Memory B cell (primary cell): ENCODE measurements at regions not wholly inside any gene's neighbourhood (a gene's known extent, or its start where the extent isn't known, plus 50 kb on each side); places are given as distances from the start of the nearest gene placed in this dataset.

ENCODE experiments used
- ATAC-seq: fragments of 150-1000 bp; cut with Tn5 transposase; 2 replicates; pipeline ENCODE4 v1.10.0; 2021; ENCODE audit warnings: low read depth, mild to moderate bottlenecking, moderate library complexity
- DNase-seq, 2 donors: peaks; one replicate each; pipeline ENCODE4 v3.0.0; 2022; ENCODE audit warnings: low spot score in 2 of 2
- H3K27ac Mint-ChIP-seq: one replicate; pipeline ENCODE4 v1.8.0; 2022; ENCODE audit warnings: mild to moderate bottlenecking, moderate library complexity, mixed read lengths
- H3K27me3 Mint-ChIP-seq: one replicate; pipeline ENCODE4 v1.8.0; 2022; ENCODE audit warnings: mixed read lengths
- H3K36me3 Mint-ChIP-seq: one replicate; pipeline ENCODE4 v1.8.0; 2022; ENCODE audit warnings: mild to moderate bottlenecking, mixed read lengths
- H3K4me1 Mint-ChIP-seq: one replicate; pipeline ENCODE4 v1.8.0; 2022; ENCODE audit warnings: mixed read lengths
- H3K4me3 Mint-ChIP-seq: one replicate; pipeline ENCODE4 v1.8.0; 2022; ENCODE audit warnings: mild to moderate bottlenecking, moderate library complexity, mixed read lengths
- H3K9me3 Mint-ChIP-seq: one replicate; pipeline ENCODE4 v1.8.0; 2022; ENCODE audit warnings: mixed read lengths

- Mint-ChIP-seq H3K27ac (no peak overlapping the region), H3K4me1 (no peaks in the 10 kb centered on the region), H3K27me3 (no peaks in the 10 kb centered on the region), H3K36me3 (no peaks in the 10 kb centered on the region), H3K4me3 (no peak overlapping the region), H3K9me3 (no peaks in the 10 kb centered on the region)
- DNase-seq (no peak), ATAC-seq (no peak)
These were observed 463.5 kb downstream of the HTR7 start for GRCh38 chr10:90394311-90394710.

- no peak for ATAC-seq
- DNase-seq = no peak
- no peak overlapping the region for H3K27ac Mint-ChIP-seq
- H3K4me1 Mint-ChIP-seq = no peaks in the 10 kb centered on the region
- no peaks in the 10 kb centered on the region for H3K36me3 Mint-ChIP-seq
- no peaks in the 10 kb centered on the region for H3K27me3 Mint-ChIP-seq
- H3K9me3 Mint-ChIP-seq = no peaks in the 10 kb centered on the region
- no peak overlapping the region for H3K4me3 Mint-ChIP-seq
These were observed 461.1 kb downstream of the HTR7 start for GRCh38 chr10:90396721-90397120.

- Mint-ChIP-seq H3K27me3 (no peaks in the 10 kb centered on the region), H3K27ac (no peak overlapping the region), H3K4me3 (no peak overlapping the region), H3K4me1 (no peaks in the 10 kb centered on the region), H3K36me3 (no peaks in the 10 kb centered on the region), H3K9me3 (no peaks in the 10 kb centered on the region)
- ATAC-seq (no peak), DNase-seq (no peak)
These were observed 459.3 kb downstream of the HTR7 start for GRCh38 chr10:90398566-90398965.

- Mint-ChIP-seq H3K9me3 (no peaks in the 10 kb centered on the region), H3K4me1 (no peaks in the 10 kb centered on the region), H3K4me3 (no peak overlapping the region), H3K27ac (no peak overlapping the region), H3K27me3 (no peaks in the 10 kb centered on the region), H3K36me3 (no peaks in the 10 kb centered on the region)
- DNase-seq (no peak), ATAC-seq (no peak)
These were observed 458.1 kb downstream of the HTR7 start for GRCh38 chr10:90399782-90400181.

GRCh38 chr10:90403211-90404000 is 454.4 kb downstream of the HTR7 start:
- H3K9me3 Mint-ChIP-seq = no peaks in the 10 kb centered on the region
- H3K4me1 Mint-ChIP-seq = no peaks in the 10 kb centered on the region
- DNase-seq = no peak
- no peaks in the 10 kb centered on the region for H3K36me3 Mint-ChIP-seq
- no peaks in the 10 kb centered on the region for H3K27me3 Mint-ChIP-seq
- no peak overlapping the region for H3K4me3 Mint-ChIP-seq
- no peak for ATAC-seq
- H3K27ac Mint-ChIP-seq = no peak overlapping the region

GRCh38 chr10:90407131-90407530 is 450.7 kb downstream of the HTR7 start:
- no peak overlapping the region for H3K4me3 Mint-ChIP-seq
- peaks cover 3% of the 10 kb centered on the region for H3K9me3 Mint-ChIP-seq
- ATAC-seq (no peak), DNase-seq (no peak)
- no peaks in the 10 kb centered on the region for H3K36me3 Mint-ChIP-seq
- H3K4me1 Mint-ChIP-seq = no peaks in the 10 kb centered on the region
- no peaks in the 10 kb centered on the region for H3K27me3 Mint-ChIP-seq
- no peak overlapping the region for H3K27ac Mint-ChIP-seq

- Mint-ChIP-seq H3K9me3 (peaks cover 3% of the 10 kb centered on the region), H3K36me3 (no peaks in the 10 kb centered on the region), H3K4me3 (no peak overlapping the region), H3K27me3 (no peaks in the 10 kb centered on the region), H3K4me1 (no peaks in the 10 kb centered on the region), H3K27ac (no peak overlapping the region)
- DNase-seq (no peak), ATAC-seq (no peak)
These were observed 450.0 kb downstream of the HTR7 start for GRCh38 chr10:90407851-90408250.

- DNase-seq = no peak
- no peaks in the 10 kb centered on the region for H3K4me1 Mint-ChIP-seq
- H3K9me3 Mint-ChIP-seq = peaks cover 3% of the 10 kb centered on the region
- no peak for ATAC-seq
- no peak overlapping the region for H3K4me3 Mint-ChIP-seq
- H3K36me3 Mint-ChIP-seq = no peaks in the 10 kb centered on the region
- no peak overlapping the region for H3K27ac Mint-ChIP-seq
- H3K27me3 Mint-ChIP-seq = no peaks in the 10 kb centered on the region
These were observed 445.3 kb downstream of the HTR7 start for GRCh38 chr10:90412582-90412981.

- Mint-ChIP-seq H3K4me1 (no peaks in the 10 kb centered on the region), H3K27ac (no peak overlapping the region), H3K27me3 (no peaks in the 10 kb centered on the region), H3K9me3 (peaks cover 3% of the 10 kb centered on the region), H3K36me3 (no peaks in the 10 kb centered on the region), H3K4me3 (no peak overlapping the region)
- DNase-seq = no peak
- no peak for ATAC-seq
These were observed 444.6 kb downstream of the HTR7 start for GRCh38 chr10:90413196-90413595.

GRCh38 chr10:90414926-90415325 is 442.9 kb downstream of the HTR7 start:
- Mint-ChIP-seq H3K36me3 (no peaks in the 10 kb centered on the region), H3K4me3 (no peak overlapping the region), H3K27me3 (no peaks in the 10 kb centered on the region), H3K27ac (no peak overlapping the region), H3K4me1 (no peaks in the 10 kb centered on the region), H3K9me3 (peaks cover 2% of the 10 kb centered on the region)
- ATAC-seq = no peak
- DNase-seq = no peak

GRCh38 chr10:90417029-90417428 is 440.8 kb downstream of the HTR7 start:
- no peaks in the 10 kb centered on the region for H3K27me3 Mint-ChIP-seq
- no peak overlapping the region for H3K27ac Mint-ChIP-seq
- DNase-seq = no peak
- H3K9me3 Mint-ChIP-seq = no peaks in the 10 kb centered on the region
- no peaks in the 10 kb centered on the region for H3K36me3 Mint-ChIP-seq
- no peak overlapping the region for H3K4me3 Mint-ChIP-seq
- H3K4me1 Mint-ChIP-seq = no peaks in the 10 kb centered on the region
- ATAC-seq = no peak

- Mint-ChIP-seq H3K4me3 (no peak overlapping the region), H3K4me1 (no peaks in the 10 kb centered on the region), H3K36me3 (no peaks in the 10 kb centered on the region), H3K9me3 (peaks cover 1% of the 10 kb centered on the region), H3K27ac (no peak overlapping the region), H3K27me3 (no peaks in the 10 kb centered on the region)
- no peak for DNase-seq
- ATAC-seq = no peak
These were observed 440.2 kb downstream of the HTR7 start for GRCh38 chr10:90417476-90418210.

- peaks cover 2% of the 10 kb centered on the region for H3K27me3 Mint-ChIP-seq
- DNase-seq (no peak), ATAC-seq (no peak)
- no peak overlapping the region for H3K27ac Mint-ChIP-seq
- H3K36me3 Mint-ChIP-seq = no peaks in the 10 kb centered on the region
- no peak overlapping the region for H3K4me3 Mint-ChIP-seq
- no peaks in the 10 kb centered on the region for H3K4me1 Mint-ChIP-seq
- peaks cover 6% of the 10 kb centered on the region for H3K9me3 Mint-ChIP-seq
These were observed 438.8 kb downstream of the HTR7 start for GRCh38 chr10:90418869-90419652.

- Mint-ChIP-seq H3K9me3 (peaks cover 6% of the 10 kb centered on the region), H3K27ac (no peak overlapping the region), H3K27me3 (peaks cover 2% of the 10 kb centered on the region), H3K4me3 (no peak overlapping the region), H3K36me3 (no peaks in the 10 kb centered on the region), H3K4me1 (no peaks in the 10 kb centered on the region)
- ATAC-seq (no peak), DNase-seq (no peak)
These were observed 437.1 kb downstream of the HTR7 start for GRCh38 chr10:90420637-90421318.
